HL-60 (cell line): ENCODE measurements at regions not wholly inside any gene's neighbourhood (a gene's known extent, or its start where the extent isn't known, plus 50 kb on each side); places are given as distances from the start of the nearest gene placed in this dataset.

Source experiments
- DNase-seq, 2 experiments: peaks; one replicate each; pipeline ENCODE4 v3.0.0-alpha.2; 2010 to 2020; ENCODE audit warnings: low read depth in 1 of 2, low spot score in 1 of 2
- H3K27ac ChIP-seq: fragments of 250-450 bp; sonication (Bioruptor Pico); replicated peaks from 2 replicates; pipeline ENCODE4 v1.5.1; 2020; ENCODE audit warnings: mild to moderate bottlenecking, moderate library complexity
- H3K27me3 ChIP-seq: fragments of 250-450 bp; sonication (Bioruptor Pico); 2 replicates; pipeline ENCODE4 v1.5.1; 2021; ENCODE audit warnings: mild to moderate bottlenecking, moderate library complexity; ENCODE audit not compliant: insufficient read depth, poor library complexity, severe bottlenecking
- H3K4me3 ChIP-seq: replicated peaks from 2 replicates; pipeline ENCODE4 v1.5.1; 2011; ENCODE audit warnings: mild to moderate bottlenecking, control low read depth, low read length; ENCODE audit not compliant: insufficient read depth
- CTCF ChIP-seq: IDR thresholded peaks from one replicate; pipeline ENCODE4 v1.5.1; 2011; ENCODE audit warnings: low read length, control low read depth, inconsistent platforms; ENCODE audit not compliant: insufficient read depth
- GABPA ChIP-seq: IDR thresholded peaks from 2 replicates; pipeline ENCODE4 v1.6.1; 2012; ENCODE audit warnings: low read depth
- POLR2AphosphoS5 ChIP-seq: IDR thresholded peaks from 2 replicates; pipeline ENCODE4 v1.6.1; 2012; ENCODE audit warnings: low read depth
- SPI1 ChIP-seq: IDR thresholded peaks from 2 replicates; pipeline ENCODE4 v1.6.1; 2012; ENCODE audit warnings: low read depth, mild to moderate bottlenecking, borderline replicate concordance
- TF ChIP-seq, protein P1 (sequence below): IDR thresholded peaks from 2 replicates; pipeline ENCODE4 v1.6.1; 2012; ENCODE audit warnings: low read depth; ENCODE audit not compliant: insufficient replicate concordance

GRCh38 chr10:105698592-105698991 lies 1057.5 kb downstream of the SORCS3 start:
- DNase-seq, result no peak
- Histone ChIP-seq H3K4me3 (no peak overlapping the region), H3K27me3 (no peaks in the 10 kb centered on the region), H3K27ac (no peak overlapping the region)
- TF ChIP-seq, protein P1, sequence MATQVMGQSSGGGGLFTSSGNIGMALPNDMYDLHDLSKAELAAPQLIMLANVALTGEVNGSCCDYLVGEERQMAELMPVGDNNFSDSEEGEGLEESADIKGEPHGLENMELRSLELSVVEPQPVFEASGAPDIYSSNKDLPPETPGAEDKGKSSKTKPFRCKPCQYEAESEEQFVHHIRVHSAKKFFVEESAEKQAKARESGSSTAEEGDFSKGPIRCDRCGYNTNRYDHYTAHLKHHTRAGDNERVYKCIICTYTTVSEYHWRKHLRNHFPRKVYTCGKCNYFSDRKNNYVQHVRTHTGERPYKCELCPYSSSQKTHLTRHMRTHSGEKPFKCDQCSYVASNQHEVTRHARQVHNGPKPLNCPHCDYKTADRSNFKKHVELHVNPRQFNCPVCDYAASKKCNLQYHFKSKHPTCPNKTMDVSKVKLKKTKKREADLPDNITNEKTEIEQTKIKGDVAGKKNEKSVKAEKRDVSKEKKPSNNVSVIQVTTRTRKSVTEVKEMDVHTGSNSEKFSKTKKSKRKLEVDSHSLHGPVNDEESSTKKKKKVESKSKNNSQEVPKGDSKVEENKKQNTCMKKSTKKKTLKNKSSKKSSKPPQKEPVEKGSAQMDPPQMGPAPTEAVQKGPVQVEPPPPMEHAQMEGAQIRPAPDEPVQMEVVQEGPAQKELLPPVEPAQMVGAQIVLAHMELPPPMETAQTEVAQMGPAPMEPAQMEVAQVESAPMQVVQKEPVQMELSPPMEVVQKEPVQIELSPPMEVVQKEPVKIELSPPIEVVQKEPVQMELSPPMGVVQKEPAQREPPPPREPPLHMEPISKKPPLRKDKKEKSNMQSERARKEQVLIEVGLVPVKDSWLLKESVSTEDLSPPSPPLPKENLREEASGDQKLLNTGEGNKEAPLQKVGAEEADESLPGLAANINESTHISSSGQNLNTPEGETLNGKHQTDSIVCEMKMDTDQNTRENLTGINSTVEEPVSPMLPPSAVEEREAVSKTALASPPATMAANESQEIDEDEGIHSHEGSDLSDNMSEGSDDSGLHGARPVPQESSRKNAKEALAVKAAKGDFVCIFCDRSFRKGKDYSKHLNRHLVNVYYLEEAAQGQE, result no peak
- TF ChIP-seq SPI1 (no peak), GABPA (no peak), CTCF (no peak), POLR2AphosphoS5 (no peak)

- no peaks in the 10 kb centered on the region for H3K27me3 ChIP-seq
- H3K27ac ChIP-seq, result no peak overlapping the region
- TF ChIP-seq SPI1 (no peak), CTCF (no peak), GABPA (no peak), POLR2AphosphoS5 (no peak)
- TF ChIP-seq, protein P1, result no peak
- no peak overlapping the region for H3K4me3 ChIP-seq
- no peak for DNase-seq
Measured at GRCh38 chr10:105697290-105697780, 1056.2 kb downstream of the SORCS3 start.

- H3K4me3 ChIP-seq, result no peak overlapping the region
- no peak for DNase-seq
- no peaks in the 10 kb centered on the region for H3K27me3 ChIP-seq
Measured at GRCh38 chr10:105691811-105692210, 1050.7 kb downstream of the SORCS3 start.

More at GRCh38 chr10:105691811-105692210, 1050.7 kb downstream of the SORCS3 start:
- H3K27ac ChIP-seq, result no peak overlapping the region
- no peak for TF ChIP-seq SPI1
- TF ChIP-seq CTCF, result no peak
- TF ChIP-seq POLR2AphosphoS5, result no peak
- no peak for TF ChIP-seq GABPA
- TF ChIP-seq, protein P1, result no peak
